HG03469 (cell line): ENCODE measurements at regions not wholly inside any gene's neighbourhood (a gene's known extent, or its start where the extent isn't known, plus 50 kb on each side); places are given as distances from the start of the nearest gene placed in this dataset.
"Not testable (repeated sequence)": the region's sequence is repeated elsewhere in the genome, so short reads cannot be mapped to it uniquely, and the experiment has no call there.

Source experiments
- ATAC-seq: cut with Tn5 transposase; IDR thresholded peaks from one replicate; pipeline ENCODE4 v1.9.1; 2021; ENCODE audit warnings: mild to moderate bottlenecking, moderate library complexity, moderate number of reproducible peaks; ENCODE audit not compliant: unreplicated experiment

GRCh38 chr21:35482096-35482495, 433.0 kb upstream of the RUNX1 start:
- ATAC-seq: no peak

GRCh38 chr21:35481005-35481404, 431.9 kb upstream of the RUNX1 start:
- no peak for ATAC-seq

GRCh38 chr21:35479529-35479928, 430.4 kb upstream of the RUNX1 start:
- ATAC-seq: no peak

- no peak for ATAC-seq
Observed at GRCh38 chr21:35479065-35479448, 430.0 kb upstream of the RUNX1 start.

GRCh38 chr21:35478161-35479064, 429.3 kb upstream of the RUNX1 start:
- no peak for ATAC-seq

GRCh38 chr21:35477622-35478021, 428.5 kb upstream of the RUNX1 start:
- no peak for ATAC-seq

GRCh38 chr21:35476621-35477395, 427.7 kb upstream of the RUNX1 start:
- ATAC-seq: no peak

GRCh38 chr21:35475762-35476161, 426.7 kb upstream of the RUNX1 start:
- ATAC-seq: no peak

- no peak for ATAC-seq
Observed at GRCh38 chr21:35475009-35475408, 425.9 kb upstream of the RUNX1 start.

- ATAC-seq: no peak
Observed at GRCh38 chr21:35473496-35473895, 424.4 kb upstream of the RUNX1 start.

GRCh38 chr21:35470522-35470921, 421.4 kb upstream of the RUNX1 start:
- ATAC-seq: no peak

GRCh38 chr21:35469498-35469897, 420.4 kb upstream of the RUNX1 start:
- ATAC-seq: no peak

- no peak for ATAC-seq
Observed at GRCh38 chr21:35468991-35469390, 419.9 kb upstream of the RUNX1 start.

GRCh38 chr21:35467566-35467965, 418.5 kb upstream of the RUNX1 start:
- no peak for ATAC-seq

GRCh38 chr21:35466681-35467080, 417.6 kb upstream of the RUNX1 start:
- ATAC-seq: not testable (repeated sequence)

- ATAC-seq: no peak
Observed at GRCh38 chr21:35465741-35466140, 416.6 kb upstream of the RUNX1 start.

GRCh38 chr21:35461700-35462099, 412.6 kb upstream of the RUNX1 start:
- no peak for ATAC-seq

- no peak for ATAC-seq
Observed at GRCh38 chr21:35460441-35460840, 411.3 kb upstream of the RUNX1 start.

- ATAC-seq: no peak
Observed at GRCh38 chr21:35458405-35458804, 409.3 kb upstream of the RUNX1 start.

- ATAC-seq: no peak
Observed at GRCh38 chr21:35457097-35457804, 408.1 kb upstream of the RUNX1 start.

GRCh38 chr21:35451276-35451675, 402.2 kb upstream of the RUNX1 start:
- no peak for ATAC-seq
